ENCODE measurements at regions not wholly inside any gene's neighbourhood (a gene's known extent, or its start where the extent isn't known, plus 50 kb on each side); places are given as distances from the start of the nearest gene placed in this dataset.

DNA sequence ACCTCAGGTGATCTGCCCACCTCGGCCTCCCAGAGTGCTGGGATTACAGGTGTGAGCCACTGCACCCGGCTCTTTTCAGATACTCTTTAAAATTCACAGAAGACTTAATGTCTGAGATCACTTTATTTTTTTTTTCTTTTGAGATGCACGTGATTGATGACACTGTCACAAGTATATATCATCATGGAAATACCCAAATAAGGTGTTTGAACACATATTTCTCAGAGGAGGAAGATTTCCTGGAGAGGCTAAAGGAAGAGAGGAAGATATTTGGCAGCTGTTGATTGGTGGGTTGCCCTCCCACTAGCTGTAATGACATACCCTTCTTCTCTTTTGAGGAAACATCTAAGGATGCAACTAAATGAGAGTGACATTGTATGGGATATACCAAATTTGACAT is 225.9 kb upstream of the CITED2 start:
- TF ChIP-seq POLR2A (IDR thresholded peaks at IDR 0.05) (no peak), EP300 (IDR thresholded peaks at IDR 0.05) (no peak), POLR2AphosphoS5 (IDR thresholded peaks at IDR 0.05) (no peak)
- TF ChIP-seq, protein P1, sequence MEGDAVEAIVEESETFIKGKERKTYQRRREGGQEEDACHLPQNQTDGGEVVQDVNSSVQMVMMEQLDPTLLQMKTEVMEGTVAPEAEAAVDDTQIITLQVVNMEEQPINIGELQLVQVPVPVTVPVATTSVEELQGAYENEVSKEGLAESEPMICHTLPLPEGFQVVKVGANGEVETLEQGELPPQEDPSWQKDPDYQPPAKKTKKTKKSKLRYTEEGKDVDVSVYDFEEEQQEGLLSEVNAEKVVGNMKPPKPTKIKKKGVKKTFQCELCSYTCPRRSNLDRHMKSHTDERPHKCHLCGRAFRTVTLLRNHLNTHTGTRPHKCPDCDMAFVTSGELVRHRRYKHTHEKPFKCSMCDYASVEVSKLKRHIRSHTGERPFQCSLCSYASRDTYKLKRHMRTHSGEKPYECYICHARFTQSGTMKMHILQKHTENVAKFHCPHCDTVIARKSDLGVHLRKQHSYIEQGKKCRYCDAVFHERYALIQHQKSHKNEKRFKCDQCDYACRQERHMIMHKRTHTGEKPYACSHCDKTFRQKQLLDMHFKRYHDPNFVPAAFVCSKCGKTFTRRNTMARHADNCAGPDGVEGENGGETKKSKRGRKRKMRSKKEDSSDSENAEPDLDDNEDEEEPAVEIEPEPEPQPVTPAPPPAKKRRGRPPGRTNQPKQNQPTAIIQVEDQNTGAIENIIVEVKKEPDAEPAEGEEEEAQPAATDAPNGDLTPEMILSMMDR (IDR thresholded peaks at IDR 0.05), result no peak
